ENCODE measurements at regions not wholly inside any gene's neighbourhood (a gene's known extent, or its start where the extent isn't known, plus 50 kb on each side); places are given as distances from the start of the nearest gene placed in this dataset.

GRCh38 chr13:33659466-33659865 is 158.5 kb upstream of the RFC3 start:
- TF ChIP-seq, protein P1, sequence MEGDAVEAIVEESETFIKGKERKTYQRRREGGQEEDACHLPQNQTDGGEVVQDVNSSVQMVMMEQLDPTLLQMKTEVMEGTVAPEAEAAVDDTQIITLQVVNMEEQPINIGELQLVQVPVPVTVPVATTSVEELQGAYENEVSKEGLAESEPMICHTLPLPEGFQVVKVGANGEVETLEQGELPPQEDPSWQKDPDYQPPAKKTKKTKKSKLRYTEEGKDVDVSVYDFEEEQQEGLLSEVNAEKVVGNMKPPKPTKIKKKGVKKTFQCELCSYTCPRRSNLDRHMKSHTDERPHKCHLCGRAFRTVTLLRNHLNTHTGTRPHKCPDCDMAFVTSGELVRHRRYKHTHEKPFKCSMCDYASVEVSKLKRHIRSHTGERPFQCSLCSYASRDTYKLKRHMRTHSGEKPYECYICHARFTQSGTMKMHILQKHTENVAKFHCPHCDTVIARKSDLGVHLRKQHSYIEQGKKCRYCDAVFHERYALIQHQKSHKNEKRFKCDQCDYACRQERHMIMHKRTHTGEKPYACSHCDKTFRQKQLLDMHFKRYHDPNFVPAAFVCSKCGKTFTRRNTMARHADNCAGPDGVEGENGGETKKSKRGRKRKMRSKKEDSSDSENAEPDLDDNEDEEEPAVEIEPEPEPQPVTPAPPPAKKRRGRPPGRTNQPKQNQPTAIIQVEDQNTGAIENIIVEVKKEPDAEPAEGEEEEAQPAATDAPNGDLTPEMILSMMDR (IDR thresholded peaks at IDR 0.05) = no peak
- TF ChIP-seq EZH2 (IDR thresholded peaks at IDR 0.05; ENCODE audit: borderline replicate concordance, insufficient read depth, low read depth, low read length, poor library complexity, severe bottlenecking) = no peak

Measured in B cell (primary cell).